ENCODE measurements at regions not wholly inside any gene's neighbourhood (a gene's known extent, or its start where the extent isn't known, plus 50 kb on each side); places are given as distances from the start of the nearest gene placed in this dataset.

DNA sequence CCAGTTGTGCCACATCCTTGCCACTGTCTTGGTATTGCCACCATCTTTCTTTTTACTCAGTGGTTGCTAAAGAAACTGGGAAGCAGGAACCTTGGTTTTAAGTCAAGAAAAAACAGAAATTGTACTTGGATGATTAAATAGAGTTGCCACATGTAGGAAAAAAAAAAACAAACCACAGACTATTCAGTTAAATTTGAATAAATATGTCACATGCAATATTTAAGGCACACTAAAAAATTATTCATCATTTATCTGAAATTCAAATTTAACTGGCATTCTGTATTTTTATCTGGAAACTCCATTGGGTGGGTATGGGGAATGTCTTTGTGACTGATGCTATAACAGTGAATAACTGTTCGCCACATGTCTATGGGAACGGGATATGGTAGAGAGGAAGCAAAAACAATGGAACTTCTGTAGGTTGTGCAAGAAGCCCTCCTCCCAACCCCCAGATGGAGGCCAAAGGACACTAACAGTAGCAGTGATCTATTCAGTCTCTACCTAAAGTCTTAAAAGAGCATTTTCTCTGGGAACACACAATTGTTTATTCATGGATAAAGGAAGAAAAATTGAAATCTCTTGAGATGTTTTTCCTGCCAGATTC is 57.0 kb upstream of the PLAC8 start:
- DNase-seq (ENCODE audit: low read depth) = peak; percentile 22

DNA sequence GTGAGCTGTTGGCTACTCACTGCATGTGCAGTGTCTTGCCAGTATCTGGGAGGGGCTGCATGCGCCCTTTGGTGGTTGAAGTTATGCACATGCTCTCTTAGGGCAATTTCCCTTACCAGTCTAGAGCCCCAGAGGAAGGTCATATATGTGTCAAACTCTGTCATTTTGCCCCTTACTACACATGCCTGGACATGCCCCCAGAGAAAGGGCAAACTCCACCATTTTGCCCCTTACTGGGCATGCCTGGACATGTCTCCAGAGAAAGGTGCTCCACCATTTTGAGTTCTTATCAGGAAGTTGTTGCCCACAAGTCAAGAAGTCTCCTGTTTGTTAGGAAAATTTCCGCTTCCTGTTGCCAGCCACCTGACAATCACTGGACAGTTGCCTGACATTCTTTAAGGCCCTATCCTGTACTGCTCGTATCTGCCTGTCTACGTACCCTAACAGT is 56.4 kb upstream of the PLAC8 start:
- no peak for DNase-seq (ENCODE audit: low read depth)
